ENCODE measurements at regions not wholly inside any gene's neighbourhood (a gene's known extent, or its start where the extent isn't known, plus 50 kb on each side); places are given as distances from the start of the nearest gene placed in this dataset.

DNA sequence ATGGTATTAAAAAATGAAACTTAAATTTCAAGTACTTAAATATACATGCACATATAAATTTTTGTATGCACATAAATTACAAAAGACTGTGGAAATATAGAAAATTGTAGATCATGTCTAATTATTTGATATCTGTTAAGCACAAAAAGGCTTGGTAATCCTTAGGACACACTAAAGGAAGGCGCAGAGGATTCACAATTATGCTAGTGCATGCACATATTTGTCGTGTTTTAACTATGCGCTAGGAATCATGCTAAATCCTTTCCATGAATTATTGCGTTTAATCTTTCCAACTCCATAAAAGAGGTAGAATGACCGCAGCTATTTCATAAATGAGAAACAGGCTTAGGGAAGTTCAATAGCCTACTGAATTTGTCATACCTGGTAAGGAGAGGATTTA is 244.1 kb upstream of the ITGA1 start:
- Mint-ChIP-seq H3K9me3 (ENCODE audit: unreplicated experiment) (no peaks in the 10 kb centered on the region), H3K27me3 (ENCODE audit: unreplicated experiment) (no peaks in the 10 kb centered on the region), H3K4me1 (ENCODE audit: low read depth, unreplicated experiment) (no peaks in the 10 kb centered on the region), H3K36me3 (ENCODE audit: unreplicated experiment) (no peaks in the 10 kb centered on the region), H3K4me3 (ENCODE audit: unreplicated experiment) (no peak overlapping the region), H3K27ac (ENCODE audit: unreplicated experiment) (no peak overlapping the region)
- no peak for DNase-seq
- TF ChIP-seq, protein P1, sequence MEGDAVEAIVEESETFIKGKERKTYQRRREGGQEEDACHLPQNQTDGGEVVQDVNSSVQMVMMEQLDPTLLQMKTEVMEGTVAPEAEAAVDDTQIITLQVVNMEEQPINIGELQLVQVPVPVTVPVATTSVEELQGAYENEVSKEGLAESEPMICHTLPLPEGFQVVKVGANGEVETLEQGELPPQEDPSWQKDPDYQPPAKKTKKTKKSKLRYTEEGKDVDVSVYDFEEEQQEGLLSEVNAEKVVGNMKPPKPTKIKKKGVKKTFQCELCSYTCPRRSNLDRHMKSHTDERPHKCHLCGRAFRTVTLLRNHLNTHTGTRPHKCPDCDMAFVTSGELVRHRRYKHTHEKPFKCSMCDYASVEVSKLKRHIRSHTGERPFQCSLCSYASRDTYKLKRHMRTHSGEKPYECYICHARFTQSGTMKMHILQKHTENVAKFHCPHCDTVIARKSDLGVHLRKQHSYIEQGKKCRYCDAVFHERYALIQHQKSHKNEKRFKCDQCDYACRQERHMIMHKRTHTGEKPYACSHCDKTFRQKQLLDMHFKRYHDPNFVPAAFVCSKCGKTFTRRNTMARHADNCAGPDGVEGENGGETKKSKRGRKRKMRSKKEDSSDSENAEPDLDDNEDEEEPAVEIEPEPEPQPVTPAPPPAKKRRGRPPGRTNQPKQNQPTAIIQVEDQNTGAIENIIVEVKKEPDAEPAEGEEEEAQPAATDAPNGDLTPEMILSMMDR (IDR thresholded peaks at IDR 0.05; ENCODE audit: partially characterized antibody, unreplicated experiment), result no peak

DNA sequence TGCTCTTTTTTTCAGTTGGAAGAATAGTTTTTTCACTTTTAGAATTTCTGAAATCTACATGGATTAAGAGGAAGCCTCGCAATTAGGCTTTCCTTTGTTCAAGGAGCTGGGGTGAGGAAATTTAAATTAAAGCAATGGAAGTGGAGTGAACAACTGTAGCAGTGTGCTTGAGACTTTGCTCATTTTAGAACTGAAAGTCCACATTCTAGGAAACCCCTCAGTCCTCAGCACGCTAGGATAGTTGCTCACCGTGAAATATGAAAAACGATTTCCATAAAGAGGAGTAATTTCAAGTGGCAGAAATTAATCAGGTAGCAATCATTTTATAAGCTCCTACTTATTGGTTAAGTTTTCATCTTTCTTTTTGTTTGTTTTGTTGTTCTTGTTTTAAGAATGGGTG is 243.0 kb upstream of the ITGA1 start:
- Mint-ChIP-seq H3K36me3 (ENCODE audit: unreplicated experiment) (no peaks in the 10 kb centered on the region), H3K4me1 (ENCODE audit: low read depth, unreplicated experiment) (no peaks in the 10 kb centered on the region)
- TF ChIP-seq, protein P1 (IDR thresholded peaks at IDR 0.05; ENCODE audit: partially characterized antibody, unreplicated experiment), result no peak

DNA sequence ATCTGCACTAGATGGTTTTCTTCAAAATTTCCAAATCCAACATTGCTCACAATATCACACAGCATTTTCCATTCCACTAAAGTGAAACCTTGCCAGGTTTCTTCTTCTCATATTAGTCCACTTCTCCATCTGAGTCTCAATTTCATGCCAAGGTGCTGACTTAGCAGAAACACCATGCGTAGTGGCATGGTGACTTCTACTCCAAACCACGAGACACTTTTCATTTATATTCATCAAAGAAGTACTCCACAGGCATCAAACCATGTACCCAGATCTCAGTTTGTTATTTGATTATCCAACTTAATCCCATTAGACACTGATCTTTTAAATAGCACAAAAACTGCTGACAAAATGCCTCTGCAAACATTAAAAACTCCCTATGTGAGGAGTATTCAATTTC is 233.4 kb upstream of the ITGA1 start:
- Mint-ChIP-seq H3K4me3 (ENCODE audit: unreplicated experiment) (no peak overlapping the region), H3K9me3 (ENCODE audit: unreplicated experiment) (peaks cover 5% of the 10 kb centered on the region), H3K4me1 (ENCODE audit: low read depth, unreplicated experiment) (no peaks in the 10 kb centered on the region), H3K27me3 (ENCODE audit: unreplicated experiment) (no peaks in the 10 kb centered on the region), H3K36me3 (ENCODE audit: unreplicated experiment) (no peaks in the 10 kb centered on the region), H3K27ac (ENCODE audit: unreplicated experiment) (no peak overlapping the region)
- TF ChIP-seq, protein P1 (IDR thresholded peaks at IDR 0.05; ENCODE audit: partially characterized antibody, unreplicated experiment), result no peak
- no peak for DNase-seq

More for the DNA sequence above, 243.0 kb upstream of the ITGA1 start:
- Mint-ChIP-seq H3K27me3 (ENCODE audit: unreplicated experiment) (no peaks in the 10 kb centered on the region), H3K27ac (ENCODE audit: unreplicated experiment) (no peak overlapping the region), H3K4me3 (ENCODE audit: unreplicated experiment) (no peak overlapping the region), H3K9me3 (ENCODE audit: unreplicated experiment) (no peaks in the 10 kb centered on the region)
- no peak for DNase-seq

DNA sequence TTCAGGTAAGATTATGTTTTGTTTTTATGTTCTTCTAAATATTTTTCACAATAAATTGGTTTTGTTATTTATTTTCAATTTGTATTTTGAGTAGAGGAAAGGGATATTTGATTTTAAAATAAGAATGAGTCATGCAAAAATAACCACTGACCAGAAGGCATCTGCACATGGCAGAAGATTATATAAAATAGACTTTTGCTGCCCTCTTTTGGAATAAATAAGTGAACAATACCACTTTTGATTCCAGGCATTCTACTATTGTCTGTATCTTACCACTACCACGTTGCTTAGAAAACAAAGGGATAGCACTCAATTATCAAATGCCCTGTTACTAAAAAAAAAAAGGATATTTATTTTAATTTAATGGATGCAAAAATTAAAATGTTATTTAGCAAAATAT is 227.3 kb upstream of the ITGA1 start:
- Mint-ChIP-seq H3K27ac (ENCODE audit: unreplicated experiment) (no peak overlapping the region), H3K36me3 (ENCODE audit: unreplicated experiment) (no peaks in the 10 kb centered on the region), H3K4me3 (ENCODE audit: unreplicated experiment) (no peak overlapping the region), H3K27me3 (ENCODE audit: unreplicated experiment) (no peaks in the 10 kb centered on the region), H3K9me3 (ENCODE audit: unreplicated experiment) (peaks cover 5% of the 10 kb centered on the region), H3K4me1 (ENCODE audit: low read depth, unreplicated experiment) (no peaks in the 10 kb centered on the region)
- no peak for DNase-seq
- TF ChIP-seq, protein P1 (IDR thresholded peaks at IDR 0.05; ENCODE audit: partially characterized antibody, unreplicated experiment), result no peak

DNA sequence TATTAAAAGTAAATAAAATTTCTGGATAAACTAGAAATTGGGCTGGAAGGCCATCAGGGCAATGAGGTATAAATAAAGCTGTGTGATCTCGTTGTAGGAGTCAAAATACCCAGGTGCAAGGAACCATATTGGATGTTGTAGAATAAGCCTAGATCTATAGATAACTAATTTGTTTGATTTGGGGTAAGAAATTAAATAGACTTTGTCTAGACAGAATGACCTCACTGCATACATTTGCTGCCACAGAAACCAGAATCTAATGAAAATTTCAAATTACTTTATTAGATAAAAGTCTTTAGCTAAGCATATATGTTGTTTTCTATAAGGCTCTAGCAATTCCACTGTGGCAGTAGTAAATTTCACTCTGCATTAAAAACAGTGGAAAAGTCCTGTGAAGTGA is 225.2 kb upstream of the ITGA1 start:
- Mint-ChIP-seq H3K9me3 (ENCODE audit: unreplicated experiment) (peaks cover 2% of the 10 kb centered on the region), H3K27ac (ENCODE audit: unreplicated experiment) (no peak overlapping the region), H3K4me1 (ENCODE audit: low read depth, unreplicated experiment) (no peaks in the 10 kb centered on the region), H3K4me3 (ENCODE audit: unreplicated experiment) (no peak overlapping the region), H3K27me3 (ENCODE audit: unreplicated experiment) (no peaks in the 10 kb centered on the region), H3K36me3 (ENCODE audit: unreplicated experiment) (no peaks in the 10 kb centered on the region)
- no peak for DNase-seq
- TF ChIP-seq, protein P1 (IDR thresholded peaks at IDR 0.05; ENCODE audit: partially characterized antibody, unreplicated experiment), result no peak
